DOHH2 (cell line): ENCODE measurements at regions not wholly inside any gene's neighbourhood (a gene's known extent, or its start where the extent isn't known, plus 50 kb on each side); places are given as distances from the start of the nearest gene placed in this dataset.

ENCODE experiments used
- H3F3A ChIP-seq: fragments of 200-600 bp; sonication (generic), shearing (Covaris generic); 2 replicates; pipeline ENCODE4 v1.6.0; 2016; ENCODE audit warnings: antibody characterized with exemption, mild to moderate bottlenecking; ENCODE audit not compliant: control insufficient read depth, insufficient read depth
- H3K27ac ChIP-seq: fragments of 200-600 bp; sonication (generic); 2 replicates; pipeline ENCODE4 v1.5.1; 2014; ENCODE audit warnings: low read depth, mild to moderate bottlenecking, low read length, moderate library complexity
- H3K27me3 ChIP-seq: fragments of 200-600 bp; sonication (generic); 2 replicates; pipeline ENCODE4 v1.6.1; 2014; ENCODE audit warnings: mild to moderate bottlenecking, low read length, mixed read lengths; ENCODE audit not compliant: control insufficient read depth
- H3K36me3 ChIP-seq: fragments of 200-600 bp; sonication (generic); 2 replicates; pipeline ENCODE4 v1.6.1; 2014; ENCODE audit warnings: mild to moderate bottlenecking, low read length, moderate library complexity, mixed read lengths; ENCODE audit not compliant: control insufficient read depth
- H3K4me1 ChIP-seq: fragments of 200-600 bp; sonication (generic); 2 replicates; pipeline ENCODE4 v1.6.1; 2014; ENCODE audit warnings: mild to moderate bottlenecking, low read length, mixed read lengths; ENCODE audit not compliant: control insufficient read depth
- H3K4me2 ChIP-seq: fragments of 200-600 bp; sonication (generic); 2 replicates; pipeline ENCODE4 v1.6.0; 2014; ENCODE audit warnings: mild to moderate bottlenecking, low read length, moderate library complexity
- H3K4me3 ChIP-seq: fragments of 200-600 bp; sonication (generic); 2 replicates; pipeline ENCODE4 v1.5.1; 2014; ENCODE audit warnings: mild to moderate bottlenecking, low read length, mixed read lengths
- H3K79me2 ChIP-seq: fragments of 200-600 bp; sonication (generic); 2 replicates; pipeline ENCODE4 v1.6.1; 2014; ENCODE audit warnings: mild to moderate bottlenecking, low read length, mixed read lengths; ENCODE audit not compliant: control insufficient read depth
- H3K9me2 ChIP-seq: fragments of 200-600 bp; sonication (generic); replicated peaks from 2 replicates; pipeline ENCODE4 v1.6.1; 2014; ENCODE audit warnings: mild to moderate bottlenecking, low read length, mixed read lengths; ENCODE audit not compliant: control insufficient read depth
- H3K9me3 ChIP-seq: fragments of 200-600 bp; sonication (generic); 2 replicates; pipeline ENCODE4 v1.6.1; 2014; ENCODE audit warnings: antibody characterized with exemption, low read length, mixed read lengths; ENCODE audit not compliant: control insufficient read depth, insufficient read depth
- H4K20me1 ChIP-seq: fragments of 200-600 bp; sonication (generic); 2 replicates; pipeline ENCODE4 v1.6.0; 2014; ENCODE audit warnings: low read depth, mild to moderate bottlenecking, antibody characterized with exemption, low read length, moderate library complexity; ENCODE audit not compliant: control insufficient read depth, insufficient read depth
- EZH2phosphoT487 ChIP-seq: fragments of 200-600 bp; sonication (generic); IDR thresholded peaks from 2 replicates; pipeline ENCODE4 v1.6.1; 2017; ENCODE audit warnings: borderline replicate concordance, mild to moderate bottlenecking, antibody characterized with exemption, low read length, moderate library complexity, mixed read lengths
- TF ChIP-seq, protein P1 (sequence below): fragments of 200-600 bp; sonication (generic); IDR thresholded peaks from one replicate; pipeline ENCODE4 v1.5.1; 2014; ENCODE audit warnings: antibody characterized with exemption, mild to moderate bottlenecking, low read depth, low read length; ENCODE audit not compliant: poor library complexity, severe bottlenecking

DNA sequence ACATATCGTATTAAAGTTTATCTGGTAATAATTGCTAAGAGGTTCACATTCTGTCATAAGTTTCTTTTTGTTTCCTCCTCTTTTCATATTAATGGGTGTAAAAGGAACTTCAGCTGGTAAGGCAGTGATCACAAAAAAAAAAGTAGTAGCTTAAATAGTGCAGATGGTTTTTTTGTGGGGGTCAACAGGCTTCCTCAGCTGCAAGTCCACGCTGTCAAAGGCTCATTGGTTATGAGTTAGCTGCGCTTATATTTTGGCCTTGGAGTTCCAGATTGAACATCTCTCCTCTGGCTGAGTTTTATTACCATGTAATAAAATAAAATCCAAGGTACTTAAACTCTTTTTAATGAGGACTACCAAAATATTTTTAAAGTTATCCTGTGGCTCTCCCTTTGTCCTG, 277.0 kb upstream of the ZEB2 start:
- H3K4me1 ChIP-seq = no peaks in the 10 kb centered on the region
- H4K20me1 ChIP-seq = no peaks in the 10 kb centered on the region
- H3F3A ChIP-seq = no peaks in the 10 kb centered on the region
- no peaks in the 10 kb centered on the region for H3K9me2 ChIP-seq
- TF ChIP-seq, protein P1, sequence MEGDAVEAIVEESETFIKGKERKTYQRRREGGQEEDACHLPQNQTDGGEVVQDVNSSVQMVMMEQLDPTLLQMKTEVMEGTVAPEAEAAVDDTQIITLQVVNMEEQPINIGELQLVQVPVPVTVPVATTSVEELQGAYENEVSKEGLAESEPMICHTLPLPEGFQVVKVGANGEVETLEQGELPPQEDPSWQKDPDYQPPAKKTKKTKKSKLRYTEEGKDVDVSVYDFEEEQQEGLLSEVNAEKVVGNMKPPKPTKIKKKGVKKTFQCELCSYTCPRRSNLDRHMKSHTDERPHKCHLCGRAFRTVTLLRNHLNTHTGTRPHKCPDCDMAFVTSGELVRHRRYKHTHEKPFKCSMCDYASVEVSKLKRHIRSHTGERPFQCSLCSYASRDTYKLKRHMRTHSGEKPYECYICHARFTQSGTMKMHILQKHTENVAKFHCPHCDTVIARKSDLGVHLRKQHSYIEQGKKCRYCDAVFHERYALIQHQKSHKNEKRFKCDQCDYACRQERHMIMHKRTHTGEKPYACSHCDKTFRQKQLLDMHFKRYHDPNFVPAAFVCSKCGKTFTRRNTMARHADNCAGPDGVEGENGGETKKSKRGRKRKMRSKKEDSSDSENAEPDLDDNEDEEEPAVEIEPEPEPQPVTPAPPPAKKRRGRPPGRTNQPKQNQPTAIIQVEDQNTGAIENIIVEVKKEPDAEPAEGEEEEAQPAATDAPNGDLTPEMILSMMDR = no peak
- TF ChIP-seq EZH2phosphoT487 = no peak
- H3K79me2 ChIP-seq = no peaks in the 10 kb centered on the region
- H3K36me3 ChIP-seq = no peaks in the 10 kb centered on the region
- no peak overlapping the region for H3K4me2 ChIP-seq
- H3K9me3 ChIP-seq = no peaks in the 10 kb centered on the region
- no peaks in the 10 kb centered on the region for H3K27me3 ChIP-seq
- H3K27ac ChIP-seq = no peak overlapping the region
- no peak overlapping the region for H3K4me3 ChIP-seq

DNA sequence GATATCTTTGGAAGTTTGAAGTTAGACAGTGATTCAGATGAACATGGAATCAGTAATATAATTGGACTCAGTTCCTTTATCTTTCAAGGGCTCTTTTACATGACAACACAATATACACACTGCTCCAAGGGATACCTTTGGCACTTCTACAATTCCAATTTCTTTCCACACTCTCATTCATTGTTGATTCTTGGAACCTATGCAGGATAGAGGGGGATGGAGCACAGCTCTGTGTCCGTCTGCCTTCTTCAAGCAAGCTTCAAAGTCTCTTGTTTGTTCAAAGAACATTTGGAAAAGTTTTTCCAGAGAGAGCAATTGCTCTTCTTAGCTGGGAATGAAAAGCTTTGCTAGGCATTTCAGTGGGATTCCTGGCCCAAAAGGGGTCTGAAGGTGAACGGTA, 276.2 kb upstream of the ZEB2 start:
- H3K27ac ChIP-seq = no peak overlapping the region
- no peaks in the 10 kb centered on the region for H3K4me1 ChIP-seq
- H3K9me3 ChIP-seq = no peaks in the 10 kb centered on the region
- H3K9me2 ChIP-seq = no peaks in the 10 kb centered on the region
- no peaks in the 10 kb centered on the region for H3K36me3 ChIP-seq
- H3K79me2 ChIP-seq = no peaks in the 10 kb centered on the region
- TF ChIP-seq, protein P1 = no peak
- no peak for TF ChIP-seq EZH2phosphoT487
- H3F3A ChIP-seq = no peaks in the 10 kb centered on the region
- H3K27me3 ChIP-seq = no peaks in the 10 kb centered on the region
- H3K4me3 ChIP-seq = no peak overlapping the region
- no peak overlapping the region for H3K4me2 ChIP-seq
- no peaks in the 10 kb centered on the region for H4K20me1 ChIP-seq

DNA sequence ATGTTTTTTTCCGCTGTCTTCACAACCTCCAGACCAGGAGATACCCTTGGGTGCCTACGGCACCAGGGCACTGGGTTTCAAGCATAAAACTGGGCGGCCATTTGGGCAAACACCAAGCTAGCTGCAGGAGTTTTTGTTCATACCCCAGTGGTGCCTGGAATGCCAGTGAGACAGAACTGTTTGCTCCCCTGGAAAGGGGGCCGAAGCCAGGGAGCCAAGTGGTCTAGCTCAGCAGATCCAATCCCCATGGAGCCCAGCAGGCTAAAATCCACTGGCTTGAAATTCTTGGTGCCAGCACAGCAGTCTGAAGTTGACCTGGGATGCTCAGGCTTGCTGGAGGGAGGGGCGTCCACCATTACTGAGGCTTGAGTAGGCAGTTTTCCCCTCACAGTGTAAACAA, 265.3 kb upstream of the ZEB2 start:
- Histone ChIP-seq H3K4me1 (no peaks in the 10 kb centered on the region), H3K4me2 (no peak overlapping the region), H3K27ac (no peak overlapping the region), H3K4me3 (no peak overlapping the region), H3K36me3 (no peaks in the 10 kb centered on the region), H3K27me3 (no peaks in the 10 kb centered on the region), H3F3A (no peaks in the 10 kb centered on the region), H3K79me2 (no peaks in the 10 kb centered on the region), H3K9me2 (no peaks in the 10 kb centered on the region; the same call in 1 of the 2 replicates), H4K20me1 (no peaks in the 10 kb centered on the region), H3K9me3 (0 out of 2 replicates have a peak, but pooled peaks cover 7% of the 10 kb centered on the region)
- no peak for TF ChIP-seq EZH2phosphoT487
- TF ChIP-seq, protein P1 = no peak
